IMR-90 (cell line): ENCODE measurements at regions not wholly inside any gene's neighbourhood (a gene's known extent, or its start where the extent isn't known, plus 50 kb on each side); places are given as distances from the start of the nearest gene placed in this dataset.

Experiments
- ATAC-seq: fragments of 200-7000 bp; cut with Tn5 transposase; 2 replicates; pipeline ENCODE4 v1.9.1; 2020; ENCODE audit warnings: low read depth, mild to moderate bottlenecking, moderate library complexity
- BruUV-seq: library from RNA; stranded (reverse); fragments of 400-500 nt; replicated peaks from 2 replicates; lab custom pipeline; 2021; lab: Mats Ljungman, UMichigan
- CTCF ChIA-PET: fragments of 300-600 bp; formaldehyde crosslinking; extraction: SDS; loops from one replicate; lab custom pipeline; 2021; ENCODE audit warnings: antibody characterized with exemption; lab: Yijun Ruan, JAX
- POLR2A ChIA-PET: fragments of 300-600 bp; sonication (Branson Sonifier 250); formaldehyde crosslinking; loops from one replicate; lab custom pipeline; 2022; ENCODE audit warnings: antibody characterized with exemption; ENCODE audit not compliant: unreplicated experiment; lab: Charles Lee
- DNase-seq: peaks from one replicate; pipeline ENCODE4 v3.0.0; 2013
- H2AFZ ChIP-seq: replicated peaks from 2 replicates; pipeline ENCODE3; 2013; ENCODE audit warnings: low read length, mild to moderate bottlenecking; ENCODE audit not compliant: poor library complexity
- H2AK5ac ChIP-seq: 2 replicates; pipeline ENCODE4 v1.6.1; 2013; ENCODE audit warnings: low read depth, low read length, inconsistent platforms
- H2AK9ac ChIP-seq: replicated peaks from 2 replicates; pipeline ENCODE3; 2013; ENCODE audit warnings: mild to moderate bottlenecking, low read depth, low read length, moderate library complexity; ENCODE audit not compliant: poor library complexity
- H2BK120ac ChIP-seq: 2 replicates; pipeline ENCODE4 v1.6.1; 2013; ENCODE audit warnings: low read depth, low read length, inconsistent platforms
- H2BK15ac ChIP-seq: 3 replicates; pipeline ENCODE4 v1.6.1; 2013; ENCODE audit warnings: low read depth, low read length, inconsistent platforms
- H2BK20ac ChIP-seq: 2 replicates; pipeline ENCODE4 v1.6.1; 2013; ENCODE audit warnings: low read depth, mild to moderate bottlenecking, inconsistent platforms, low read length, moderate library complexity
- H2BK5ac ChIP-seq: 2 replicates; pipeline ENCODE4 v1.6.1; 2013; ENCODE audit warnings: mild to moderate bottlenecking, low read depth, low read length, inconsistent platforms; ENCODE audit not compliant: poor library complexity, severe bottlenecking
- H3K14ac ChIP-seq: replicated peaks from 2 replicates; pipeline ENCODE4 v1.6.1; 2013; ENCODE audit warnings: low read depth, low read length, inconsistent platforms
- H3K18ac ChIP-seq: 2 replicates; pipeline ENCODE4 v1.6.1; 2013; ENCODE audit warnings: low read depth, low read length, control low read depth
- H3K23ac ChIP-seq: 2 replicates; pipeline ENCODE4 v1.6.1; 2013; ENCODE audit warnings: low read depth, low read length, inconsistent platforms
- H3K27ac ChIP-seq: 2 replicates; pipeline ENCODE4 v1.5.1; 2013; ENCODE audit warnings: mild to moderate bottlenecking, control low read depth, low read length; ENCODE audit not compliant: insufficient read depth
- H3K27me3 ChIP-seq: 2 replicates; pipeline ENCODE4 v1.6.1; 2013; ENCODE audit warnings: low read length; ENCODE audit not compliant: control insufficient read depth, insufficient read depth
- H3K36me3 ChIP-seq: 2 replicates; pipeline ENCODE4 v1.6.1; 2013; ENCODE audit warnings: low read length, mixed read lengths; ENCODE audit not compliant: control insufficient read depth, insufficient read depth
- H3K4ac ChIP-seq: 2 replicates; pipeline ENCODE4 v1.6.1; 2013; ENCODE audit warnings: low read depth, low read length, inconsistent platforms
- H3K4me1 ChIP-seq: 2 replicates; pipeline ENCODE4 v1.6.1; 2013; ENCODE audit warnings: low read length, mixed read lengths; ENCODE audit not compliant: control insufficient read depth, insufficient read depth
- H3K4me2 ChIP-seq: 2 replicates; pipeline ENCODE4 v1.6.1; 2013; ENCODE audit warnings: low read depth, mild to moderate bottlenecking, control low read depth, low read length, moderate library complexity
- H3K4me3 ChIP-seq: 2 replicates; pipeline ENCODE4 v1.5.1; 2013; ENCODE audit warnings: low read depth, mild to moderate bottlenecking, control low read depth, low read length, moderate library complexity; ENCODE audit not compliant: insufficient read depth
- H3K56ac ChIP-seq: 2 replicates; pipeline ENCODE4 v1.6.1; 2013; ENCODE audit warnings: low read length, inconsistent platforms; ENCODE audit not compliant: insufficient read depth; ENCODE audit errors: extremely low read depth
- H3K79me1 ChIP-seq, 2 experiments: 2 replicates each; pipeline ENCODE4 v1.6.1; 2013; ENCODE audit warnings: low read length in 2 of 2, inconsistent platforms in 1 of 2, low read depth in 1 of 2
- H3K9ac ChIP-seq: 2 replicates; pipeline ENCODE4 v1.6.1; 2013; ENCODE audit warnings: low read depth, low read length, control low read depth
- H3K9me1 ChIP-seq: 2 replicates; pipeline ENCODE4 v1.6.1; 2013; ENCODE audit warnings: low read length, inconsistent platforms; ENCODE audit not compliant: insufficient read depth
- H3K9me3 ChIP-seq: 2 replicates; pipeline ENCODE4 v1.6.1; 2013; ENCODE audit warnings: low read length; ENCODE audit not compliant: control insufficient read depth, insufficient read depth
- H4K20me1 ChIP-seq: 2 replicates; pipeline ENCODE4 v1.6.1; 2013; ENCODE audit warnings: low read length, inconsistent platforms; ENCODE audit not compliant: insufficient read depth
- H4K5ac ChIP-seq: 2 replicates; pipeline ENCODE4 v1.6.1; 2013; ENCODE audit warnings: mild to moderate bottlenecking, low read depth, low read length, control low read depth
- H4K8ac ChIP-seq, 2 experiments: 2 replicates each; pipeline ENCODE4 v1.6.1; 2013; ENCODE audit warnings: low read depth in 2 of 2, low read length in 2 of 2, control low read depth in 1 of 2, inconsistent platforms in 1 of 2
- H4K91ac ChIP-seq: 2 replicates; pipeline ENCODE4 v1.6.1; 2013; ENCODE audit warnings: low read depth, low read length, inconsistent platforms; ENCODE audit not compliant: insufficient read depth
- CEBPB ChIP-seq: IDR thresholded peaks from 2 replicates; pipeline ENCODE4 v1.6.1; 2012; ENCODE audit warnings: low read depth, low read length, improper control_type of control experiment
- FOS ChIP-seq: fragments of 150-350 bp; IDR thresholded peaks from 2 replicates; pipeline ENCODE4 v1.6.1; 2016; ENCODE audit warnings: low read depth, low read length
- dilution Hi-C: fragments of 300-500 bp; cut with HindIII; formaldehyde crosslinking; loops from one replicate; pipeline ENCODE4 v1.14.3; 2018; ENCODE audit warnings: low sequenced_read_pairs; ENCODE audit not compliant: unreplicated experiment
- in situ Hi-C: fragments of 300-500 bp; cut with MboI; formaldehyde crosslinking; loops from 3 replicates; pipeline ENCODE4 v1.14.3; 2019; ENCODE audit warnings: low sequenced_read_pairs, inconsistent platforms, mixed read lengths
- intact Hi-C: fragments of 100-400 bp; cut with micrococcal nuclease; formaldehyde crosslinking; loops from 2 replicates; pipeline ENCODE4 v1.10.0; 2022

DNA sequence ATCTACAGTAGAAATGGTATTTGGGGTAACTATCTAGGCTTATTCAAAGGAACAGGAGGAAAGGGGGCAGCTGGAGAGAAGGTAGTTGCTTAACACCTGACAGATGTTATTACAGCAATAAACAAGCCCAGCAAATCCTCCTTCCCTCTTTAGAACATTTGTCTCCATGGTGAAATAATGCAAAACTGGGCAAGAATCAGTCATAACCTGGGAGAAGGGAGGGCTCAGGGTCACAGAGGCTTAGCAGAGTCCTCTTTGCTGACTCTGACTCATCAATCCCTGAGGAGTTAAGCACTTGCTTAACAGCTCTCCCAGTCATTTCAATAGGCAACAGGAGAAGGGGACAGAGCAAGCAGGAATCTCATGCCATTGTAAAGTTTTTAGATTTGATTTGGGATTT is 230.3 kb downstream of the IBTK start:
- Histone ChIP-seq H3K4me1 (peaks cover 2% of the 10 kb centered on the region; the same call in 1 of the 2 replicates), H2BK120ac (no peak overlapping the region), H3K9me1 (peaks cover 12% of the 10 kb centered on the region; the same call in 1 of the 2 replicates), H4K5ac (no peak overlapping the region), H4K8ac (no peak overlapping the region), H3K14ac (no peak overlapping the region), H3K4ac (no peak overlapping the region), H4K20me1 (no peaks in the 10 kb centered on the region), H3K23ac (no peak overlapping the region), H3K4me3 (no peak overlapping the region), H3K18ac (no peak overlapping the region), H2BK5ac (no peak overlapping the region), H2BK20ac (peak overlapping the region; percentile 51; the same call in 1 of the 2 replicates), H3K27ac (no peak overlapping the region), H3K9me3 (no peaks in the 10 kb centered on the region), H3K4me2 (peak overlapping the region; percentile 32; the same call in 1 of the 2 replicates), H2BK15ac (no peak overlapping the region; the same call in 2 of the 3 replicates), H2AK5ac (no peak overlapping the region), H3K79me1 (no peaks in the 10 kb centered on the region), H3K56ac (no peak overlapping the region), H2AK9ac (no peak overlapping the region), H2AFZ (no peak overlapping the region), H3K27me3 (no peaks in the 10 kb centered on the region), H3K9ac (no peak overlapping the region), H4K91ac (no peak overlapping the region), H3K36me3 (no peaks in the 10 kb centered on the region)
- no TSS peak for BruUV-seq
- in situ Hi-C loops, result loop anchor here (25.0 kb wide), 1 partner anchor 1805 kb away; no protein-coding TSS in a partner anchor
- DNase-seq (peak; percentile 75), ATAC-seq (peak; percentile 81)
- CTCF ChIA-PET, result no interaction called here
- TF ChIP-seq FOS (peak; percentile 43; the same call in 1 of the 2 replicates), CEBPB (no peak; the same call in none of the 2 replicates)
- POLR2A ChIA-PET, result no interaction called here
- intact Hi-C loops, result no loop called here
- dilution Hi-C loops, result no loop called here
